Parathyroid adenoma (tissue), 2 donors: ENCODE measurements at regions not wholly inside any gene's neighbourhood (a gene's known extent, or its start where the extent isn't known, plus 50 kb on each side); places are given as distances from the start of the nearest gene placed in this dataset.
"Not testable (repeated sequence)": the region's sequence is repeated elsewhere in the genome, so short reads cannot be mapped to it uniquely, and the experiment has no call there.

ENCODE experiments used
- H2AFZ ChIP-seq: fragments of 300-600 bp; sonication (generic); one replicate; pipeline ENCODE4 v1.7.0; 2017; ENCODE audit warnings: antibody characterized with exemption, mild to moderate bottlenecking
- H3K27ac ChIP-seq: fragments of 300-600 bp; sonication (generic); one replicate; pipeline ENCODE4 v1.7.0; 2017
- H3K27me3 ChIP-seq: fragments of 300-600 bp; sonication (generic); one replicate; pipeline ENCODE4 v1.7.0; 2017; ENCODE audit warnings: low read length; ENCODE audit not compliant: control insufficient read depth, insufficient read depth
- H3K36me3 ChIP-seq: fragments of 300-600 bp; sonication (generic); one replicate; pipeline ENCODE4 v1.7.0; 2017; ENCODE audit warnings: low read length; ENCODE audit not compliant: control insufficient read depth, insufficient read depth
- H3K4me1 ChIP-seq: fragments of 300-600 bp; sonication (generic); one replicate; pipeline ENCODE4 v1.7.0; 2017; ENCODE audit warnings: control low read depth
- H3K4me2 ChIP-seq: fragments of 300-600 bp; sonication (generic); one replicate; pipeline ENCODE4 v1.7.0; 2017; ENCODE audit warnings: low read length
- H3K4me3 ChIP-seq: fragments of 300-600 bp; sonication (generic); one replicate; pipeline ENCODE4 v1.7.0; 2017; ENCODE audit warnings: low read depth, low read length
- H3K79me2 ChIP-seq: fragments of 300-600 bp; sonication (generic); one replicate; pipeline ENCODE4 v1.7.0; 2017; ENCODE audit warnings: control low read depth
- H3K9ac ChIP-seq: fragments of 300-600 bp; sonication (generic); one replicate; pipeline ENCODE4 v1.7.0; 2017; ENCODE audit warnings: mild to moderate bottlenecking
- H3K9me3 ChIP-seq: fragments of 300-600 bp; sonication (generic); one replicate; pipeline ENCODE4 v1.7.0; 2017; ENCODE audit warnings: low read length; ENCODE audit not compliant: control insufficient read depth
- TF ChIP-seq, protein P1 (sequence below): fragments of 300-600 bp; sonication (generic); IDR thresholded peaks from one replicate; pipeline ENCODE4 v1.7.0; 2017; ENCODE audit warnings: antibody characterized with exemption, mild to moderate bottlenecking
- donor health status: primary hyperparathyroidism.

DNA sequence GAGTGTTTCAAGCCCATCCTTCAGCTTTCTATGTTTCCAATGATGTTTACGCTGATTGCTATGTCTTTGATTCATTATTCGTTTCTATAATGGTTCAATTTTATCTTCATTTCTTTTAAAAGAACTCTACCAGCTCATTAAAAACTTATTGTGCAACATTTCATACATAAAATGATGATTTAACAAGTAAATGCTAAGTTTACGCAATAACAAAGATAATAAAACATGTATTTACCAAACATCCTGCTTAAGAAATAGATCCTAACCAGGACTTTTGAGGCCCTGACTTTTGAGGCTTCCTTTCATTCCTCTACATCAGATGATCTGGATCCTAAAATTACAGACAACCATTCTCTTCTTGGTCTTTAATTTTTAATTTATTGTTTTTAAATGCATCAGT lies 86.5 kb upstream of the DLGAP1 start:
- Histone ChIP-seq H3K9me3 (no peaks in the 10 kb centered on the region), H2AFZ (no peak overlapping the region), H3K36me3 (no peaks in the 10 kb centered on the region), H3K27me3 (no peaks in the 10 kb centered on the region), H3K27ac (no peak overlapping the region), H3K79me2 (no peaks in the 10 kb centered on the region), H3K9ac (no peak overlapping the region), H3K4me3 (no peak overlapping the region), H3K4me2 (no peak overlapping the region), H3K4me1 (no peaks in the 10 kb centered on the region)
- TF ChIP-seq, protein P1, sequence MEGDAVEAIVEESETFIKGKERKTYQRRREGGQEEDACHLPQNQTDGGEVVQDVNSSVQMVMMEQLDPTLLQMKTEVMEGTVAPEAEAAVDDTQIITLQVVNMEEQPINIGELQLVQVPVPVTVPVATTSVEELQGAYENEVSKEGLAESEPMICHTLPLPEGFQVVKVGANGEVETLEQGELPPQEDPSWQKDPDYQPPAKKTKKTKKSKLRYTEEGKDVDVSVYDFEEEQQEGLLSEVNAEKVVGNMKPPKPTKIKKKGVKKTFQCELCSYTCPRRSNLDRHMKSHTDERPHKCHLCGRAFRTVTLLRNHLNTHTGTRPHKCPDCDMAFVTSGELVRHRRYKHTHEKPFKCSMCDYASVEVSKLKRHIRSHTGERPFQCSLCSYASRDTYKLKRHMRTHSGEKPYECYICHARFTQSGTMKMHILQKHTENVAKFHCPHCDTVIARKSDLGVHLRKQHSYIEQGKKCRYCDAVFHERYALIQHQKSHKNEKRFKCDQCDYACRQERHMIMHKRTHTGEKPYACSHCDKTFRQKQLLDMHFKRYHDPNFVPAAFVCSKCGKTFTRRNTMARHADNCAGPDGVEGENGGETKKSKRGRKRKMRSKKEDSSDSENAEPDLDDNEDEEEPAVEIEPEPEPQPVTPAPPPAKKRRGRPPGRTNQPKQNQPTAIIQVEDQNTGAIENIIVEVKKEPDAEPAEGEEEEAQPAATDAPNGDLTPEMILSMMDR, result no peak

DNA sequence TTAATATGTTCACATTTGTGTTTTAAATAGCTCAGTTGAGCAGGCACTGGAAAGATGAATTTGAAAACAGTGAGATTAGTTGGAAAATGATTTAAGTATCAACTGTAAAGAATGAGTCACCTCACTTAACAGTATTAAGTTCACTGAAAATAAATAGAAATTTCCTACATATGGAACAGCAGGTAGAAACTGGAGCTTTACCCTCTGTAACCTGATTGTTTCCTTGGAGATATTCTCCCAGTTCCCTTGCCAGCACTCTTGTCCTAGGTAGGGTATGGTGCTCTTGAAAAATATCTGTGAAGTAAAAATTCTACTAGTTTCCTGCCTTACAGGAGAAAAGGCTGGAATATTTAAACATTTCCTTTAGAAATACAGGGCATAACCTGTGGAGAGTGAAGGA lies 81.3 kb upstream of the DLGAP1 start:
- no peaks in the 10 kb centered on the region for H3K9me3 ChIP-seq

DNA sequence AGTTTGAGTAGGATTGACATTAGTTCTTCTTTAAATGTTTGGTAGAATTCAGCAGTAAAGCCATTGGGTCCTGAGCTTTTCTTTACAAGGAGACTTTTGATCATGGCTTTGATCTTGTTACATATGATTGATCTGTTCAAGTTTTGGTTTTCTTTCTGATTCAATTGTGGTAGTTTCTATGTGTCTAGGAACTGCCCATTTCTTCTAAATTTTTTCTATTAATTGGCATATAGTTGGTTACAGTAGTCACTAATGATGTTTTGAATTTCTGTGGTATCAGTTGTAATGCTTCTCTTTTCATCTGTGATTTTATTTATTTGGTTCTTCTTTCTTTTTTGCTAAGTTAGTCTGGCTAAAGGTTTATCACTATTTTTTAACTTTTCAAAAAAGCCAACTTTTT lies 73.3 kb upstream of the DLGAP1 start:
- Histone ChIP-seq H3K79me2 (no peaks in the 10 kb centered on the region), H3K4me1 (no peaks in the 10 kb centered on the region), H3K9me3 (no peaks in the 10 kb centered on the region), H3K27me3 (no peaks in the 10 kb centered on the region), H3K4me2 (no peak overlapping the region), H3K4me3 (no peak overlapping the region), H3K36me3 (no peaks in the 10 kb centered on the region), H2AFZ (no peak overlapping the region), H3K9ac (no peak overlapping the region), H3K27ac (no peak overlapping the region)
- TF ChIP-seq, protein P1, result no peak

More for the DNA sequence above, 81.3 kb upstream of the DLGAP1 start:
- H3K4me3 ChIP-seq, result no peak overlapping the region
- H3K36me3 ChIP-seq, result no peaks in the 10 kb centered on the region
- H3K27ac ChIP-seq, result no peak overlapping the region
- H2AFZ ChIP-seq, result no peak overlapping the region
- TF ChIP-seq, protein P1, result no peak
- H3K4me2 ChIP-seq, result no peak overlapping the region
- H3K9ac ChIP-seq, result no peak overlapping the region
- H3K79me2 ChIP-seq, result no peaks in the 10 kb centered on the region
- no peaks in the 10 kb centered on the region for H3K4me1 ChIP-seq
- H3K27me3 ChIP-seq, result no peaks in the 10 kb centered on the region

DNA sequence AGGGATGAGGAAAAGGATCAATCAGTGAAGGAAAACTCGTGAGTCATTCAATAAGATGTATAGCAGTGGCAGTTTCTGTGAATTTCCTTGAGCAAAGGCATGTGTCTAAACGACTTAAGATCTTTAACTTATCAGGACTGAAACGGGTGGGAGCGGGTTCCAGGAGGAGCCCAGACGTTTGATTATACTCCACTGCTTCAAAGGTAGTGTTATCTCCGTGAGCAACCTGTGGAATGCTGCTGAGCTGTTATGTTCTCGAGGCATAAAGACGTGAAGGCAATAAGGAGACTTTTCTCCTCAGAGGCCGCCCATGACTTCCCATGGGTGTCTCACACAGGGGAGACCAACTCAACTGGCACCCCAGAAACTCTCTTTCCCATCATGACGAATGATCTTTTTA lies 72.7 kb upstream of the DLGAP1 start:
- H3K4me3 ChIP-seq, H3K9me3 ChIP-seq, H3K79me2 ChIP-seq, H3K4me1 ChIP-seq, H3K9ac ChIP-seq, H3K4me2 ChIP-seq, H3K27me3 ChIP-seq, H2AFZ ChIP-seq, H3K27ac ChIP-seq, H3K36me3 ChIP-seq: not testable (repeated sequence)

DNA sequence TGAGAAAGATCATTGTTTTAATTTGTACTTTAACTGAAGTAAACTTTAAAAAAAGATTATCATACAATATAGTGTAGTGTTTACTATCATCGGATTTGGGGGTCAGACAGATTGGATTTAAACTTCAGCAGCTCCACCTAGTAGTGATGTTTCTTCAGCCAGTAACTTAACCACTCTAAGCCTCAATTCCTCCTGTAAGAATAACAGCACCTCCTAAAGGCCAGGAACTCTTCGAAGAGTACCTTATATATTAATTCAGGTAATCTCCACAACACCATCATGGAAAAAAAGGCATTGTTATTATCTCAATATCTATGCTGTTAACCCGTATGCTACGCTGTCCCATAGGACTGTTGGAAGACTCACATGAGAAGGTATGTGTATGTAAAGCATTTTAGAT lies 69.0 kb upstream of the DLGAP1 start:
- Histone ChIP-seq H3K4me2 (no peak overlapping the region), H3K4me1 (no peaks in the 10 kb centered on the region), H3K27ac (no peak overlapping the region), H3K36me3 (no peaks in the 10 kb centered on the region), H3K9ac (no peak overlapping the region), H3K9me3 (no peaks in the 10 kb centered on the region), H3K27me3 (no peaks in the 10 kb centered on the region), H3K79me2 (no peaks in the 10 kb centered on the region), H2AFZ (no peak overlapping the region), H3K4me3 (no peak overlapping the region)
- TF ChIP-seq, protein P1, result no peak
